ENCODE measurements at regions not wholly inside any gene's neighbourhood (a gene's known extent, or its start where the extent isn't known, plus 50 kb on each side); places are given as distances from the start of the nearest gene placed in this dataset.

- TF ChIP-seq, protein P1, sequence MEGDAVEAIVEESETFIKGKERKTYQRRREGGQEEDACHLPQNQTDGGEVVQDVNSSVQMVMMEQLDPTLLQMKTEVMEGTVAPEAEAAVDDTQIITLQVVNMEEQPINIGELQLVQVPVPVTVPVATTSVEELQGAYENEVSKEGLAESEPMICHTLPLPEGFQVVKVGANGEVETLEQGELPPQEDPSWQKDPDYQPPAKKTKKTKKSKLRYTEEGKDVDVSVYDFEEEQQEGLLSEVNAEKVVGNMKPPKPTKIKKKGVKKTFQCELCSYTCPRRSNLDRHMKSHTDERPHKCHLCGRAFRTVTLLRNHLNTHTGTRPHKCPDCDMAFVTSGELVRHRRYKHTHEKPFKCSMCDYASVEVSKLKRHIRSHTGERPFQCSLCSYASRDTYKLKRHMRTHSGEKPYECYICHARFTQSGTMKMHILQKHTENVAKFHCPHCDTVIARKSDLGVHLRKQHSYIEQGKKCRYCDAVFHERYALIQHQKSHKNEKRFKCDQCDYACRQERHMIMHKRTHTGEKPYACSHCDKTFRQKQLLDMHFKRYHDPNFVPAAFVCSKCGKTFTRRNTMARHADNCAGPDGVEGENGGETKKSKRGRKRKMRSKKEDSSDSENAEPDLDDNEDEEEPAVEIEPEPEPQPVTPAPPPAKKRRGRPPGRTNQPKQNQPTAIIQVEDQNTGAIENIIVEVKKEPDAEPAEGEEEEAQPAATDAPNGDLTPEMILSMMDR (IDR thresholded peaks at IDR 0.05), result no peak
- TF ChIP-seq POLR2A (IDR thresholded peaks at IDR 0.05), result no peak
Measured at GRCh38 chr16:54856871-54857270, 73.8 kb upstream of the IRX5 start.
